GM18873 (cell line): ENCODE measurements at regions not wholly inside any gene's neighbourhood (a gene's known extent, or its start where the extent isn't known, plus 50 kb on each side); places are given as distances from the start of the nearest gene placed in this dataset.

Experiments
- ATAC-seq: cut with Tn5 transposase; IDR thresholded peaks from one replicate; pipeline ENCODE4 v1.9.1; 2021; ENCODE audit warnings: mild to moderate bottlenecking, moderate library complexity, moderate number of reproducible peaks; ENCODE audit not compliant: unreplicated experiment, low FRiP score

GRCh38 chr13:34265046-34265679 is 447.2 kb downstream of the RFC3 start:
- ATAC-seq: no peak

- no peak for ATAC-seq
Observed at GRCh38 chr13:34276764-34277163, 458.8 kb downstream of the RFC3 start.

GRCh38 chr13:34277936-34278335 is 460.0 kb downstream of the RFC3 start:
- no peak for ATAC-seq

- ATAC-seq: no peak
Observed at GRCh38 chr13:34278780-34279179, 460.8 kb downstream of the RFC3 start.

GRCh38 chr13:34290661-34291060 is 472.7 kb downstream of the RFC3 start:
- ATAC-seq: no peak

GRCh38 chr13:34294483-34295129 is 476.7 kb downstream of the RFC3 start:
- ATAC-seq: no peak

- ATAC-seq: no peak
Observed at GRCh38 chr13:34300559-34300958, 482.6 kb downstream of the RFC3 start.

- no peak for ATAC-seq
Observed at GRCh38 chr13:34302596-34302995, 484.6 kb downstream of the RFC3 start.

GRCh38 chr13:34303346-34303745 is 485.4 kb downstream of the RFC3 start:
- no peak for ATAC-seq

GRCh38 chr13:34307607-34308006 is 489.7 kb downstream of the RFC3 start:
- ATAC-seq: no peak

- ATAC-seq: no peak
Observed at GRCh38 chr13:34308725-34309124, 490.8 kb downstream of the RFC3 start.

GRCh38 chr13:34310539-34310938 is 492.6 kb downstream of the RFC3 start:
- ATAC-seq: no peak

- ATAC-seq: no peak
Observed at GRCh38 chr13:34311251-34311650, 493.3 kb downstream of the RFC3 start.

GRCh38 chr13:34312578-34312977 is 494.6 kb downstream of the RFC3 start:
- no peak for ATAC-seq

- ATAC-seq: no peak
Observed at GRCh38 chr13:34320084-34320483, 502.1 kb downstream of the RFC3 start.

GRCh38 chr13:34322014-34322742 is 504.2 kb downstream of the RFC3 start:
- no peak for ATAC-seq

GRCh38 chr13:34322743-34323074 is 504.8 kb downstream of the RFC3 start:
- no peak for ATAC-seq

- no peak for ATAC-seq
Observed at GRCh38 chr13:34335014-34336007, 517.4 kb downstream of the RFC3 start.

- no peak for ATAC-seq
Observed at GRCh38 chr13:34338102-34338501, 520.2 kb downstream of the RFC3 start.

- no peak for ATAC-seq
Observed at GRCh38 chr13:34340534-34340933, 522.6 kb downstream of the RFC3 start.
